H1 (cell line): ENCODE measurements at regions not wholly inside any gene's neighbourhood (a gene's known extent, or its start where the extent isn't known, plus 50 kb on each side); places are given as distances from the start of the nearest gene placed in this dataset.

ENCODE experiments used
- CTCF ChIA-PET: fragments of 300-600 bp; sonication (Branson Sonifier 250); formaldehyde crosslinking; loops from one replicate; lab custom pipeline; 2021; ENCODE audit not compliant: partially characterized antibody; lab: Charles Lee
- POLR2A ChIA-PET: fragments of 300-600 bp; sonication (Branson Sonifier 250); formaldehyde crosslinking; loops from one replicate; lab custom pipeline; 2021; ENCODE audit warnings: inconsistent platforms; ENCODE audit not compliant: partially characterized antibody; lab: Charles Lee
- DNase-seq, 2 experiments: peaks; one replicate each; pipeline versions ENCODE4 v3.0.0 to v3.0.0-alpha.2; 2010 to 2022; ENCODE audit warnings: low spot score in 2 of 2, low read depth in 1 of 2, mixed read lengths in 1 of 2
- FAIRE-seq: peaks from 2 replicates; lab custom pipeline; 2011; peaks lifted over from hg19 to GRCh38; lab: Jason Lieb, UNC
- H2AFZ ChIP-seq: 2 replicates; pipeline ENCODE4 v1.8.1; 2012; ENCODE audit warnings: low read length, inconsistent platforms
- H2AK5ac ChIP-seq: 2 replicates; pipeline ENCODE4 v1.6.1; 2013; ENCODE audit warnings: low read depth, low read length
- H2BK120ac ChIP-seq: replicated peaks from 2 replicates; pipeline ENCODE3; 2013; ENCODE audit warnings: low read depth, low read length, inconsistent platforms
- H2BK12ac ChIP-seq: 2 replicates; pipeline ENCODE4 v1.6.1; 2013; ENCODE audit warnings: low read depth, low read length
- H2BK15ac ChIP-seq: 2 replicates; pipeline ENCODE4 v1.6.1; 2013; ENCODE audit warnings: low read length
- H2BK20ac ChIP-seq: 2 replicates; pipeline ENCODE4 v1.6.1; 2013; ENCODE audit warnings: low read length
- H2BK5ac ChIP-seq: 2 replicates; pipeline ENCODE4 v1.6.1; 2013; ENCODE audit warnings: low read depth, low read length
- H3K14ac ChIP-seq: 2 replicates; pipeline ENCODE4 v1.6.1; 2013; ENCODE audit warnings: inconsistent platforms; ENCODE audit not compliant: insufficient read length
- H3K18ac ChIP-seq: 2 replicates; pipeline ENCODE4 v1.6.1; 2013; ENCODE audit warnings: low read length; ENCODE audit errors: extremely low read depth
- H3K23ac ChIP-seq: 2 replicates; pipeline ENCODE4 v1.6.1; 2013; ENCODE audit warnings: inconsistent platforms; ENCODE audit not compliant: insufficient read length
- H3K23me2 ChIP-seq: 2 replicates; pipeline ENCODE4 v1.6.1; 2013; ENCODE audit warnings: low read depth, low read length
- H3K27ac ChIP-seq: 2 replicates; pipeline ENCODE4 v1.6.1; 2011; ENCODE audit warnings: low read depth, low read length, inconsistent platforms
- H3K27me3 ChIP-seq, 4 experiments: replicated peaks in 1 of 4; 1 replicate in 1 of 4; 2 replicates in 3 of 4; pipeline versions ENCODE4 v1.6.1 to v1.8.1; 2011 to 2013; ENCODE audit warnings: low read length in 3 of 4, mild to moderate bottlenecking in 3 of 4, inconsistent platforms in 2 of 4, mixed read lengths in 2 of 4, moderate library complexity in 1 of 4; ENCODE audit not compliant: control insufficient read depth in 3 of 4, insufficient read depth in 3 of 4; ENCODE audit errors: extremely low read depth in 1 of 4
- H3K36me3 ChIP-seq, 4 experiments: 2 replicates each; pipeline versions ENCODE4 v1.6.1 to v1.8.1; 2011 to 2013; ENCODE audit warnings: mild to moderate bottlenecking in 4 of 4, low read length in 3 of 4, moderate library complexity in 2 of 4, control low read depth in 1 of 4, inconsistent platforms in 1 of 4; ENCODE audit not compliant: insufficient read depth in 4 of 4, control insufficient read depth in 2 of 4
- H3K4ac ChIP-seq: replicated peaks from 2 replicates; pipeline ENCODE3; 2013; ENCODE audit warnings: low read length, low read depth, mixed read lengths, inconsistent platforms; ENCODE audit not compliant: insufficient read length
- H3K4me1 ChIP-seq, 4 experiments: replicated peaks in 1 of 4; 1 replicate in 1 of 4; 2 replicates in 3 of 4; pipeline versions ENCODE4 v1.6.1 to v1.8.1; 2011 to 2013; ENCODE audit warnings: low read length in 3 of 4, inconsistent platforms in 2 of 4, mixed read lengths in 1 of 4; ENCODE audit not compliant: insufficient read depth in 4 of 4, control insufficient read depth in 3 of 4
- H3K4me2 ChIP-seq, 2 experiments: 2 replicates each; pipeline versions ENCODE4 v1.6.1 to v1.8.1; 2011 to 2013; ENCODE audit warnings: low read depth in 2 of 2, low read length in 2 of 2, control low read depth in 1 of 2, inconsistent platforms in 1 of 2, mild to moderate bottlenecking in 1 of 2; ENCODE audit not compliant: insufficient read depth in 1 of 2
- H3K4me3 ChIP-seq, 4 experiments: fragments of 200-600, 300-600 bp in 1 of 4; sonication (generic), shearing (Covaris generic), sonication (Bioruptor Twin) in 1 of 4; 2 replicates each; pipeline versions ENCODE4 v1.5.1 to v1.8.1; 2011 to 2016; ENCODE audit warnings: low read length in 4 of 4, low read depth in 3 of 4, control low read depth in 2 of 4, inconsistent platforms in 2 of 4, mild to moderate bottlenecking in 2 of 4, mixed read lengths in 1 of 4, moderate library complexity in 1 of 4; ENCODE audit not compliant: insufficient read depth in 2 of 4; ENCODE audit errors: extremely low read depth in 1 of 4
- H3K56ac ChIP-seq: replicated peaks from 2 replicates; pipeline ENCODE3; 2013; ENCODE audit warnings: low read depth, mild to moderate bottlenecking, mixed read lengths, low read length, inconsistent platforms; ENCODE audit not compliant: insufficient read length
- H3K79me1 ChIP-seq: 2 replicates; pipeline ENCODE4 v1.6.1; 2013; ENCODE audit warnings: low read depth, low read length, control low read depth
- H3K79me2 ChIP-seq, 2 experiments: 2 replicates each; pipeline versions ENCODE4 v1.6.1 to v1.8.1; 2012 to 2013; ENCODE audit warnings: low read length in 2 of 2, mild to moderate bottlenecking in 2 of 2, inconsistent platforms in 1 of 2; ENCODE audit not compliant: insufficient read depth in 2 of 2, control insufficient read depth in 1 of 2
- H3K9ac ChIP-seq, 4 experiments: replicated peaks in 1 of 4; 1 replicate in 1 of 4; 2 replicates in 3 of 4; pipeline versions ENCODE4 v1.6.1 to v1.8.1; 2011 to 2013; ENCODE audit warnings: low read depth in 3 of 4, low read length in 3 of 4, control low read depth in 2 of 4, mild to moderate bottlenecking in 2 of 4, moderate library complexity in 2 of 4, inconsistent platforms in 1 of 4; ENCODE audit errors: extremely low read depth in 1 of 4
- H3K9me3 ChIP-seq, 2 experiments: 2 replicates each; pipeline versions ENCODE4 v1.6.1 to v1.8.1; 2012 to 2013; ENCODE audit warnings: mild to moderate bottlenecking in 2 of 2, moderate library complexity in 2 of 2, control low read depth in 1 of 2, inconsistent platforms in 1 of 2, low read depth in 1 of 2, low read length in 1 of 2, mixed read lengths in 1 of 2; ENCODE audit not compliant: insufficient read depth in 2 of 2
- H4K20me1 ChIP-seq, 2 experiments: replicated peaks in 1 of 2; 2 replicates each; pipeline versions ENCODE3 to v1.8.1; 2011 to 2013; ENCODE audit warnings: inconsistent platforms in 2 of 2, low read length in 2 of 2, mild to moderate bottlenecking in 1 of 2; ENCODE audit not compliant: insufficient read depth in 2 of 2, control insufficient read depth in 1 of 2
- H4K5ac ChIP-seq: 2 replicates; pipeline ENCODE4 v1.6.1; 2013; ENCODE audit warnings: low read length, low read depth, mixed read lengths, inconsistent platforms; ENCODE audit not compliant: insufficient read length
- H4K8ac ChIP-seq: 2 replicates; pipeline ENCODE4 v1.8.0; 2013; ENCODE audit warnings: mild to moderate bottlenecking, moderate library complexity, low read length, inconsistent platforms; ENCODE audit not compliant: insufficient read depth; ENCODE audit errors: extremely low read depth
- H4K91ac ChIP-seq: replicated peaks from 2 replicates; pipeline ENCODE3; 2013; ENCODE audit warnings: low read length, mixed read lengths, inconsistent platforms; ENCODE audit not compliant: insufficient read length
- BCL11A ChIP-seq, 2 experiments: IDR thresholded peaks; one replicate each; pipeline ENCODE4 v1.6.1; 2011; ENCODE audit warnings: low read depth in 2 of 2, low read length in 2 of 2, mild to moderate bottlenecking in 2 of 2
- JUND ChIP-seq: IDR thresholded peaks from 2 replicates; pipeline ENCODE4 v1.6.1; 2011; ENCODE audit warnings: mild to moderate bottlenecking, improper control_type of control experiment, low read length
- MAFK ChIP-seq: IDR thresholded peaks from 2 replicates; pipeline ENCODE4 v1.6.1; 2012; ENCODE audit warnings: low read depth, mild to moderate bottlenecking, improper control_type of control experiment, low read length
- PHF8 ChIP-seq: fragments of 200-600 bp; sonication (generic); conservative IDR thresholded peaks from 2 replicates; pipeline ENCODE4 v1.7.1; 2012; ENCODE audit warnings: low read depth, mild to moderate bottlenecking, inconsistent platforms, low read length, moderate library complexity
- TEAD4 ChIP-seq: IDR thresholded peaks from 2 replicates; pipeline ENCODE4 v1.6.1; 2012; ENCODE audit warnings: low read depth, low read length, inconsistent platforms, mixed read lengths
- WGBS, 2 experiments: shearing (Covaris generic) in 1 of 2; methylation state at CpG; one replicate each; pipeline versions ENCODE4 v1.1.6 to v1.1.7; 2013 to 2015; ENCODE audit warnings: low lambda C conversion rate in 2 of 2, mixed read lengths in 2 of 2, inconsistent platforms in 1 of 2, low coverage in 1 of 2, missing lambda C conversion rate in 1 of 2; ENCODE audit not compliant: insufficient replicate concordance in 2 of 2, insufficient coverage in 1 of 2, insufficient read length in 1 of 2; ENCODE audit errors: extremely low coverage in 1 of 2, missing lambda C conversion rate in 1 of 2; 5-methylcytosine and 5-hydroxymethylcytosine counted together

DNA sequence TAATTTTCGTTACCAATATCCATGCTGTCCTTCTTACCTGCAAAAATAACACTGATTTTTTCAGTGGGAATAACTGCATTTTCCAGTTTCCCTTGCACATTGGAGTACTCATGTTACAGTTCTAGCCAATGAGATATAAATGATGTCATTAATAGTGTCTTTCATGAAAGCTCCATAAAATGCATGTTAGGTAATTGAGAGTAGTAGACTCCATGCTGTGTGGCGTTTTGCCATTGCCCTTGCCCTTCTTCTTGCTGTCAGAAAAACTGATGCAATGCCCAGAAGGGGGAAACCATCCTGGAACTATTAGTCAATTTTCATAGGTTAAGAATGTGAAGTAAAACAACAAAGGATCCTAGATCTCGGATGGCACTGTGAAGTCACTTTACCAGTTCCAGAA, 1765.3 kb downstream of the EFNA5 start:
- no peak overlapping the region for H3K4ac ChIP-seq

More for the DNA sequence above, 1765.3 kb downstream of the EFNA5 start:
- TF ChIP-seq MAFK, result no peak
- TF ChIP-seq BCL11A (IDR thresholded peaks at IDR 0.05; ENCODE audit: low read depth in 2 of 2, low read length in 2 of 2), result no peak
- TF ChIP-seq TEAD4, result no peak
- TF ChIP-seq JUND, result no peak
- no peak for TF ChIP-seq PHF8
- Histone ChIP-seq H2AK5ac (no peak overlapping the region), H3K79me2 (no peaks in the 10 kb centered on the region), H2BK15ac (no peak overlapping the region), H2BK12ac (no peak overlapping the region), H4K91ac (no peak overlapping the region), H3K14ac (no peak overlapping the region), H3K9me3 (no peaks in the 10 kb centered on the region), H4K5ac (no peak overlapping the region), H4K8ac (no peak overlapping the region), H3K4me2 (no peak overlapping the region), H2BK120ac (no peak overlapping the region), H3K27ac (no peak overlapping the region), H2AFZ (no peak overlapping the region), H3K79me1 (no peaks in the 10 kb centered on the region), H3K36me3 (no peaks in the 10 kb centered on the region), H2BK5ac (no peak overlapping the region), H3K56ac (no peak overlapping the region), H3K18ac (no peak overlapping the region), H3K4me3 (no peak overlapping the region), H3K23me2 (no peaks in the 10 kb centered on the region), H2BK20ac (no peak overlapping the region), H3K4me1 (no peaks in the 10 kb centered on the region), H3K23ac (no peak overlapping the region), H4K20me1 (no peaks in the 10 kb centered on the region), H3K27me3 (no peaks in the 10 kb centered on the region), H3K9ac (no peak overlapping the region)
- WGBS, 2 experiments, result 87% methylated on average over 3 of the region's 3 CpGs; no CpG with 5 or more reads in 1 of the 2 experiments
- CTCF ChIA-PET, result no interaction called here
- DNase-seq, result no peak
- no peak for FAIRE-seq
- POLR2A ChIA-PET, result no interaction called here
